Mesodermal cell (in vitro differentiated cells): ENCODE measurements at regions not wholly inside any gene's neighbourhood (a gene's known extent, or its start where the extent isn't known, plus 50 kb on each side); places are given as distances from the start of the nearest gene placed in this dataset.
"Not testable (repeated sequence)": the region's sequence is repeated elsewhere in the genome, so short reads cannot be mapped to it uniquely, and the experiment has no call there.

Source experiments
- H3K27ac ChIP-seq: 2 replicates; pipeline ENCODE4 v1.7.0; 2013; ENCODE audit warnings: mild to moderate bottlenecking, low read depth, low read length, moderate library complexity; ENCODE audit not compliant: severe bottlenecking
- H3K36me3 ChIP-seq: 2 replicates; pipeline ENCODE4 v1.7.1; 2013; ENCODE audit warnings: mild to moderate bottlenecking, low read length, moderate library complexity; ENCODE audit not compliant: control insufficient read depth, insufficient read depth
- H3K4me1 ChIP-seq: one replicate; pipeline ENCODE4 v1.7.1; 2013; ENCODE audit warnings: mild to moderate bottlenecking, low read length; ENCODE audit not compliant: insufficient read depth, control insufficient read depth, poor library complexity, severe bottlenecking
- H3K4me3 ChIP-seq: 2 replicates; pipeline ENCODE4 v1.7.0; 2013; ENCODE audit warnings: low read length, control low read depth, mild to moderate bottlenecking; ENCODE audit not compliant: insufficient read depth, poor library complexity, severe bottlenecking; ENCODE audit errors: extremely low read depth
- H3K9me3 ChIP-seq: 2 replicates; pipeline ENCODE4 v1.7.1; 2013; ENCODE audit warnings: mild to moderate bottlenecking, low read length, moderate library complexity; ENCODE audit not compliant: control insufficient read depth
- WGBS, 2 experiments: methylation state at CpG; one replicate each; pipeline ENCODE4 v1.1.5; 2013; ENCODE audit warnings: missing lambda C conversion rate in 2 of 2; ENCODE audit not compliant: insufficient coverage in 2 of 2; 5-methylcytosine and 5-hydroxymethylcytosine counted together

DNA sequence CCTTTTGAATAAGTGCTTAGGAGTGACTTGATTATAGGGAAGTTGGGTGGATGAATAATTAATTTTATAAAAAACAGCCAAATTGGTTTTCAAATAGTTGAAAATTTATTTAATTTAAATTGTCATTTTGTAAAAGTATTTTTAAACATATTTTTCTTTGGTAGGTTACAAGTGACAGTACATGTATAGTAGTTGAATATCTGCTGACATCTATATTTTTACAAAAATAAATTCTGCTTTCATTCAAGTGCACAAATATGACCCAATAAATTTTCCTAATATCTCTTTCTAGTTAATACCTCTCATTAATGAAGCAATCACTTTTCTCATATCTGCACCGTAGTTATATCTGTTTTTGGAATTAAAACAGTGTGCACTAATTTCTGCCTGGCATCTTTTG is 653.6 kb upstream of the TPTE start:
- H3K27ac ChIP-seq, H3K36me3 ChIP-seq, H3K4me1 ChIP-seq, H3K4me3 ChIP-seq: not testable (repeated sequence)
- no CpG with 5 or more reads among the region's 1 CpG for WGBS, 2 experiments
- H3K9me3 ChIP-seq, result peaks cover 22% of the 10 kb centered on the region

DNA sequence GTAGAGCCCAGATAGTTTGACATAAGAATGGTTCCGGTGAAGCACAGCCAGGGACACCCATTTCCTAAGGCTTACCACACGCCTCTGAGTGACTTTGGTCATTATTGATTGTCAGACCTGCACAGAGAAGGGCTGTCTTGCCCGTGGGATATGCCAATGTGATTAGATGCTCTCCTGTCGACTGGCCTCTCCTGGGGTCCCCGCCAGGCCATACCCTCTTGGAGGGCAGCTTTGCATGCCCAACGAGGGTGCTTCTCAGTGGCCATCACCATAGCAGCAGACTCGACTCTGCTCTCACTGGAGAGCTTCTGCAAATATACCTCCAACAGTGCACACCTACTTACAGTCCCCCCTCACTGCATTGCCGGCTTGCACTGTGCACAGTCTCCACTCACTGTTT is 648.3 kb upstream of the TPTE start:
- H3K4me3 ChIP-seq, result not testable (repeated sequence)

DNA sequence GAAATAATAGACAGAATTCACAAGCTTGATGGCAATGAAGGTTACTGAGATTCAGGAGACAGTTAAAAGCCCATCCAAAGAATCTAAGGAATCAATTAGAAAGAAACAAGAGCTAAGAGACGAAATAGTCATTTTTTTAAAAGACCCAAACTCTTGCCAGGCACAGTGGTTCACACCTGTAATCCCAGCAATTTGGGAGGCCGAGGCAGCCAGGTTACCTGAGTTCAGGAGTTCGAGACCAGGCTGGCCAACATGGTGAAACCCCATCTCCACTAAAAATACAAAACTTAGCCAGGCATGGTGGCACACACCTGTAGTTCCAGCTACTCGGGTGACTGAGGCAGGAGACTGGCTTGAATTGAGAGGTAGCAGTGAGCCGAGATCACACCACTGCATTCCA is 647.2 kb upstream of the TPTE start:
- not testable (repeated sequence) for H3K4me3 ChIP-seq, H3K27ac ChIP-seq, H3K36me3 ChIP-seq, H3K4me1 ChIP-seq
- WGBS, 2 experiments, result 11% methylated on average over 1 of the region's 5 CpGs; no CpG with 5 or more reads in 1 of the 2 experiments
- H3K9me3 ChIP-seq, result peaks cover 32% of the 10 kb centered on the region

More for the DNA sequence above, 648.3 kb upstream of the TPTE start:
- not testable (repeated sequence) for H3K27ac ChIP-seq, H3K36me3 ChIP-seq, H3K4me1 ChIP-seq
- 58 to 60% methylated on average over 6 to 7 of the region's 8 CpGs for WGBS, 2 experiments
- peaks cover 35% of the 10 kb centered on the region for H3K9me3 ChIP-seq

DNA sequence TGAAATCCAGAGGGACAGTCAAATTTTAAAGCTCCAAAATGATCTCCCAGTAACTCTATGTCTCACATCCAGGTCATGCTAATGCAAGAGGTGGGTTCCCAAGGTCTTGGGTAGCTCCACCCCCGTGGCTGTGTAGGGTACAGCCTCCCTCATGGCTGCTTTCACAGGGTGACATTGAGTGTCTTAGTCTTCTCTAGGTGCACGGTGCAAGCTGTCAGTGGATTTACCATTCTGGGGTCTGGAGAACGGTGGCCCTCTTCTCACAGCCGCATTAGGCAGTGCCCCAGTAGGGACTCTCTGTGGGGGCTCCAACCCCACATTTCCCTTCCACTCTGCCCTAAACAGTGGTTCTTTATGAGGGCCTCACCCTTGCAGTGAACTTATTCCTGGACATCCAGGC is 640.0 kb upstream of the TPTE start:
- H3K27ac ChIP-seq, H3K4me3 ChIP-seq, H3K36me3 ChIP-seq, H3K4me1 ChIP-seq: not testable (repeated sequence)
- H3K9me3 ChIP-seq, result peaks cover 41% of the 10 kb centered on the region
- 61 to 67% methylated on average over 4 of the region's 4 CpGs for WGBS, 2 experiments

DNA sequence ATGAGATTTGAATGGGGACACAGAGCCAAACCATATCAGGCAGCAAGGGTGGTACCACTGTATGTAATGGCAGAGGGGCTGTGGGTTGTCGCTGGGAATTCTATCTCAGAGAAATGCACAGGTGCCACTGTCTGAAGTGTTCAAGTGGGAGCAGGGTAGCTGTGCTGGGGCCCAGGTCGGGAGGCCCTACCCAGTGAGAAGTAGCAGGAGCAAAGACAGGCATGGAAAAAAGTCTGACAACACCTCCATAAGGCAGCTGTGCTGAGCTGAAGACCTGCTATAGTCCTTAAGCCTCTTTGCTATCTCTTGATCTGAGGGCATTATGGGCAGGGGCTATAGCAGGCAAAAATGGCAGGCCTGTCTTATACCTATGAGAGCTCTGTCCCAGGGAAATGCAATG is 638.3 kb upstream of the TPTE start:
- H3K9me3 ChIP-seq, result peaks cover 41% of the 10 kb centered on the region
- 17 to 39% methylated on average over 2 of the region's 2 CpGs for WGBS, 2 experiments
- not testable (repeated sequence) for H3K36me3 ChIP-seq, H3K4me3 ChIP-seq, H3K4me1 ChIP-seq, H3K27ac ChIP-seq

DNA sequence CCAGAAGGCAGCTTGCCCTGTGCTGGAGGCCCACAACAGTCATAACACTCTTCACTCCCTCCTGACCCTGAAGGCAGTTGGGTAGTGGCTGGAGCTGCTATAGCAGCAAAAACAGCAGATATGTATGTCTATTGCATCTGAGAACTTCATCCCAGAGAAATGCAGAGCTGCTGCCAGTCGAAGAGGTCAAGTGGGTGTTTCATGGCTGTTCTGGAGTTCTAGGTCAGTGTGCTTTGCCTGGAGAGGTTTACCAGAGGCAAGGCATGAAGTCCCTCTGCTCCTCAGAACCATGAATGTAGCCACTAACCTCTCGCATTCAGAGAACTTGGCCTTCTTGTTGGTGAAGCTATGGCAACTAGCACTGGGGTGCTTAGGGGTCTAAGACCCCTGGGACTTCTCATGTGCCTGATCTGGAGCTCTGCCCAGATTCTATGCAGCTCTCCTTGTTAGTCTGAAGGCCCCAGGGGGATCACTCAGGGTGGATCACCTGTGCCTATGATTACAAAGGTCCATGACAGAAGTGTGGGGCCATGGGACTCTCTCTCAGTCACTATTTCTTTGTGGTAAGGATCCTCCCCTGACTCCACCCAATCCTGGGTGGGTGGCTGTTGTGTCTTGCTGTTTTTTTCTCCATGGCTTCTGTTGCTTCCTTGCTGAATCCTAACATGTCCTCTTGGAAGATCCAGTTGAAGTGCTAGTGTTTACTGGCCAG is 637.7 kb upstream of the TPTE start:
- H3K4me1 ChIP-seq, H3K4me3 ChIP-seq, H3K36me3 ChIP-seq, H3K27ac ChIP-seq: not testable (repeated sequence)
- 65 to 76% methylated on average over 2 of the region's 2 CpGs for WGBS, 2 experiments
- peaks cover 45% of the 10 kb centered on the region for H3K9me3 ChIP-seq

DNA sequence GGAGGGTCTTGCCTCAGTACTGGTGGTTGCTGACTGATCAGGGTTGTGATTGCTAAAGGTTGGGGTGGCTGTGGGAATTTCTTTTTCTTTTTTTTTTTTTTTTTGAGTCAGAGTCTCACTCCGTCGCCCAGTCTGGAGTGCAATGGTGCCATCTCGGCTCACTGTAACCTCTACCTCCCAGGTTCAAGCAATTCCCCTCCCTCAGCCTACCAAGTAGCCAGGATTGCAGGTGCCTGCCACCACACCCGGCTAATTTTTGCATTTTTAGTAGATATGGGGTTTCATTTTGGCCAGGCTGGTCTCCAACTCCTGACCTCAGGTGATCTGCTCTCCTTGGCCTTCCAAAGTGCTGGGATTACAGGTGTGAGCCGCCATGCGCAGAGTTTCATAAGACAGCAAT is 632.9 kb upstream of the TPTE start:
- not testable (repeated sequence) for H3K36me3 ChIP-seq, H3K4me1 ChIP-seq, H3K27ac ChIP-seq, H3K4me3 ChIP-seq
- H3K9me3 ChIP-seq, result peaks cover 22% of the 10 kb centered on the region
- 40 to 83% methylated on average over 1 to 5 of the region's 6 CpGs for WGBS, 2 experiments

DNA sequence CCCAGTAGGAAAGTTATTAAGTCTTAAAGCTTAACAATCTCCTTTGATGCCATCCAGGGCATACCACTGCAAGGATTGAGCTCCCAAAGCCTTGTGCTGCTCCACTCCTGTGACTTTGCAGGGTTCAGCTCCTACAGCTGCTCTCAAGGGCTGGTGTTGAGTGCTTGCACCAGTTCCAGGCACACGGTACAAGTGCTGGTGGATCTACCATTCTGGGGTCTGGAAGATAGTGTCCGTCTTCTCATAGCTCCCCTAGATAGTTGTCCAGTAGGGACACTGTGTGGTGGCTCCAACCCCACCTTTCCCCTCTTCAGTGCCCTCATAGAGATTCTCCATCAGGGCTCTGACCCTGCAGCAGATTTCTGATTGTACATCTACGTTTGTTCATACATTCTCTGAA is 617.8 kb upstream of the TPTE start:
- H3K36me3 ChIP-seq, H3K27ac ChIP-seq, H3K4me1 ChIP-seq, H3K4me3 ChIP-seq: not testable (repeated sequence)
- H3K9me3 ChIP-seq, result peaks cover 23% of the 10 kb centered on the region
- WGBS, 2 experiments, result 65 to 76% methylated on average over 2 of the region's 3 CpGs

DNA sequence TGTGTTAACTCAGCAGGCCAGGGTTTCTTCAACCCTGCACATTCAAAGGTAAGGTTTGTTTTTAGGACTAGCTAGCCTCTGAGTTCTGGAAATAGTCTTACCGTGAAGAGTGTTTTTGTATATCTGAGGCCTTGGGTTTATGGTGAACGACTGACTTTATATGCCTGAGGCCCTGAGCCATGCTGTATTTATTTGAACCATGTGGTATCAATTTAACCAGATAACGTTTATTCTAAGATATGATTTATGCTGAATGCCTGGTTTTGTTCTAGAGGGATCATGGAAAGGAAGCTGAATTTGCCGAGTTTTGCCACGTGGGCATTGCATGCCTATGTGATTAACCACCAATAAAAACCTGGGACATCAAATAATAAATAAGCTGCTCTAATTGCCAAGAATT is 607.2 kb upstream of the TPTE start:
- H3K9me3 ChIP-seq, result peaks cover 13% of the 10 kb centered on the region
- 22% methylated on average over 1 of the region's 5 CpGs; no CpG with 5 or more reads in 1 of the 2 experiments for WGBS, 2 experiments
- not testable (repeated sequence) for H3K4me3 ChIP-seq, H3K27ac ChIP-seq, H3K4me1 ChIP-seq, H3K36me3 ChIP-seq

DNA sequence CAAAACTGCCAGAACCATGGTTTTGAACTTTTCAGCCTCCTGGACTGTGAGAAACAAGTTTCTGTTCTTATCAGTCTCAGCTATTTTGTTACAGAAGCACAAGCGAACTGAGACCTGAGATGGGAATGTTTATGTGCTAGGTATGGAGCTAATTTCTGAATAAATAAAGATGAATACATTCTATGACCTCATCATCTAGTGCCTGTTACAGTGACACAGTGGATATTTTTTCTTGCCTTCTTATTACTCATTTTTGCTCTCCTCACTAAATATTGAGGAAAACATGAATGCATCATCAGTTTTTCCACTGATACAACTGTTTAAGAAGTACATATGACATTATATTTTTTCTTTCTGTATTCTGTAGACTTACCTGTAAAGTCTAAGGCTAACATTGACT is 601.9 kb upstream of the TPTE start:
- not testable (repeated sequence) for H3K9me3 ChIP-seq, H3K4me1 ChIP-seq, H3K27ac ChIP-seq, H3K36me3 ChIP-seq, H3K4me3 ChIP-seq
- WGBS, 2 experiments, result no CpG with 5 or more reads among the region's 1 CpG

DNA sequence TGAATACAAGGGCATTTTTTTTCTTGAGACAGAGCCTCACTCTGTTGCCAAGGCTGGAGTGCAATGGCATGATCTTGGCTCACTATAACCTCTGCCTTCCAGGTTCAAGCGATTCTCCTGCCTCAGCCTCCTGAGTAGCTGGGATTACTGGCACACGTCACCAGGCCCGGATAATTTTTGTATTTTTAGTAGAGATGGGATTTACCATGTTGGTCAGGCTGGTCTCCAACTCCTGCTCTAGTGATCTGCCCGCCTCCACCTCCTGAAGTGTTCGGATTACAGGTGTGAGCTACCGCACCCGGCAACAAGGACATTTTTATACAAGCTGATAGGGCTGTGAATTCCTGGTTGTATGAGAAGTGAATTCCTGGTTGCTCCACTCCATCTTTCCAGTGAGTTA is 577.7 kb upstream of the TPTE start:
- WGBS, 2 experiments, result 75 to 77% methylated on average over 7 of the region's 7 CpGs
- not testable (repeated sequence) for H3K27ac ChIP-seq, H3K4me3 ChIP-seq, H3K36me3 ChIP-seq, H3K4me1 ChIP-seq
- H3K9me3 ChIP-seq, result peaks cover 45% of the 10 kb centered on the region
